CD4-positive, alpha-beta memory T cell (primary cell): ENCODE measurements at regions not wholly inside any gene's neighbourhood (a gene's known extent, or its start where the extent isn't known, plus 50 kb on each side); places are given as distances from the start of the nearest gene placed in this dataset.
"Not testable (repeated sequence)": the region's sequence is repeated elsewhere in the genome, so short reads cannot be mapped to it uniquely, and the experiment has no call there.

Experiments used
- CTCF ChIA-PET: fragments of 350-600 bp; sonication (Branson Sonifier 250); formaldehyde crosslinking; loops from one replicate; lab custom pipeline; 2021; ENCODE audit warnings: inconsistent platforms; ENCODE audit not compliant: partially characterized antibody; lab: Charles Lee
- POLR2A ChIA-PET: fragments of 350-600 bp; sonication (Branson Sonifier 250); formaldehyde crosslinking; loops from one replicate; lab custom pipeline; 2021; ENCODE audit not compliant: partially characterized antibody; lab: Charles Lee
- DNase-seq, 5 donors: peaks; one replicate each; pipeline versions ENCODE4 v3.0.0 to v3.0.0-alpha.2; 2020 to 2022; ENCODE audit warnings: mixed read lengths in 1 of 5
- H3K27ac ChIP-seq: one replicate; pipeline ENCODE4 v1.7.0; 2013; ENCODE audit warnings: low read depth, low read length
- H3K27me3 ChIP-seq: 2 replicates; pipeline ENCODE4 v1.7.0; 2013; ENCODE audit warnings: mild to moderate bottlenecking, low read length, moderate library complexity; ENCODE audit not compliant: insufficient read depth
- H3K36me3 ChIP-seq: 2 replicates; pipeline ENCODE4 v1.7.0; 2013; ENCODE audit warnings: mild to moderate bottlenecking, low read length, moderate library complexity; ENCODE audit not compliant: insufficient read depth
- H3K4me1 ChIP-seq: 2 replicates; pipeline ENCODE4 v1.7.0; 2013; ENCODE audit warnings: mild to moderate bottlenecking, low read length, moderate library complexity; ENCODE audit not compliant: insufficient read depth
- H3K4me3 ChIP-seq, 2 donors: one replicate each; pipeline ENCODE4 v1.7.0; 2013; ENCODE audit warnings: low read length in 2 of 2, mild to moderate bottlenecking in 1 of 2
- H3K9me3 ChIP-seq, 2 donors: one replicate each; pipeline ENCODE4 v1.7.0; 2013; ENCODE audit warnings: low read length in 2 of 2, control low read depth in 1 of 2; ENCODE audit not compliant: control insufficient read depth in 1 of 2
- H3K27ac Mint-ChIP-seq, 7 donors: one replicate each; pipeline ENCODE4 v1.8.0; 2020 to 2021; ENCODE audit warnings: mixed read lengths in 7 of 7, mild to moderate bottlenecking in 6 of 7, inconsistent platforms in 3 of 7, moderate library complexity in 3 of 7
- H3K27me3 Mint-ChIP-seq, 2 donors: one replicate each; pipeline ENCODE4 v1.8.0; 2020 to 2021; ENCODE audit warnings: mixed read lengths in 2 of 2
- H3K36me3 Mint-ChIP-seq, 2 donors: one replicate each; pipeline ENCODE4 v1.8.0; 2020 to 2021; ENCODE audit warnings: mixed read lengths in 2 of 2, inconsistent platforms in 1 of 2, mild to moderate bottlenecking in 1 of 2
- H3K4me1 Mint-ChIP-seq, 4 donors: one replicate each; pipeline ENCODE4 v1.8.0; 2020 to 2021; ENCODE audit warnings: mixed read lengths in 4 of 4, mild to moderate bottlenecking in 1 of 4
- H3K4me3 Mint-ChIP-seq, 8 donors: one replicate each; pipeline ENCODE4 v1.8.0; 2020 to 2021; ENCODE audit warnings: mixed read lengths in 8 of 8, mild to moderate bottlenecking in 7 of 8, moderate library complexity in 6 of 8, inconsistent platforms in 3 of 8
- H3K9me3 Mint-ChIP-seq, 8 donors: one replicate each; pipeline ENCODE4 v1.8.0; 2020 to 2021; ENCODE audit warnings: mixed read lengths in 8 of 8, mild to moderate bottlenecking in 5 of 8, inconsistent platforms in 3 of 8, moderate library complexity in 1 of 8
- intact Hi-C: fragments of 100-400 bp; cut with micrococcal nuclease; formaldehyde crosslinking; loops from one replicate; pipeline ENCODE4 v1.15.1; 2023

GRCh38 chr14:105602243-105602750 lies 75.9 kb downstream of the TMEM121 start:
- Histone ChIP-seq H3K4me1 (no peaks in the 10 kb centered on the region), H3K27me3 (no peaks in the 10 kb centered on the region), H3K9me3 (no peaks in the 10 kb centered on the region), H3K36me3 (no peaks in the 10 kb centered on the region), H3K27ac (no peak overlapping the region), H3K4me3 (no peak overlapping the region)
- intact Hi-C loops, result no loop called here
- CTCF ChIA-PET, result no interaction called here
- DNase-seq, result no peak
- Mint-ChIP-seq H3K9me3 (no peaks in the 10 kb centered on the region), H3K4me1 (no peaks in the 10 kb centered on the region), H3K36me3 (no peaks in the 10 kb centered on the region), H3K27me3 (no peaks in the 10 kb centered on the region), H3K27ac (peak overlapping the region in 1 of 7 donors; percentile 15), H3K4me3 (no peak overlapping the region)
- POLR2A ChIA-PET, result no interaction called here

- H3K4me1 Mint-ChIP-seq, result no peaks in the 10 kb centered on the region
- intact Hi-C loops, result no loop called here
- no peak for DNase-seq
- ChIA-PET CTCF (no interaction called here), POLR2A (no interaction called here)
- Histone ChIP-seq H3K27ac (no peak overlapping the region), H3K27me3 (no peaks in the 10 kb centered on the region), H3K4me3 (no peak overlapping the region), H3K36me3 (no peaks in the 10 kb centered on the region), H3K4me1 (no peaks in the 10 kb centered on the region), H3K9me3 (no peaks in the 10 kb centered on the region)
- H3K9me3 Mint-ChIP-seq, result no peaks in the 10 kb centered on the region
- H3K4me3 Mint-ChIP-seq, result no peak overlapping the region
- no peaks in the 10 kb centered on the region for H3K36me3 Mint-ChIP-seq
- no peaks in the 10 kb centered on the region for H3K27me3 Mint-ChIP-seq
- H3K27ac Mint-ChIP-seq, result no peak overlapping the region
These were observed 76.7 kb downstream of the TMEM121 start for GRCh38 chr14:105602799-105603793.

- H3K4me3 Mint-ChIP-seq, H3K9me3 Mint-ChIP-seq, DNase-seq, H3K36me3 ChIP-seq, H3K27me3 Mint-ChIP-seq, H3K36me3 Mint-ChIP-seq, CTCF ChIA-PET, H3K27me3 ChIP-seq, H3K27ac ChIP-seq, H3K9me3 ChIP-seq, POLR2A ChIA-PET, H3K4me3 ChIP-seq, H3K4me1 ChIP-seq, intact Hi-C loops, H3K4me1 Mint-ChIP-seq: not testable (repeated sequence)
- peak overlapping the region in 1 of 7 donors; percentile 35 for H3K27ac Mint-ChIP-seq
These were observed 78.4 kb downstream of the TMEM121 start for GRCh38 chr14:105604531-105605463.

GRCh38 chr14:105605464-105606304 lies 79.3 kb downstream of the TMEM121 start:
- Histone ChIP-seq H3K36me3 (no peaks in the 10 kb centered on the region), H3K9me3 (no peaks in the 10 kb centered on the region), H3K27ac (no peak overlapping the region), H3K27me3 (no peaks in the 10 kb centered on the region), H3K4me3 (no peak overlapping the region), H3K4me1 (no peaks in the 10 kb centered on the region)
- ChIA-PET CTCF (no interaction called here), POLR2A (no interaction called here)
- Mint-ChIP-seq H3K9me3 (no peaks in the 10 kb centered on the region), H3K4me3 (no peak overlapping the region), H3K4me1 (no peaks in the 10 kb centered on the region), H3K36me3 (no peaks in the 10 kb centered on the region), H3K27me3 (no peaks in the 10 kb centered on the region), H3K27ac (no peak overlapping the region)
- intact Hi-C loops, result no loop called here
- DNase-seq, result no peak

GRCh38 chr14:105606305-105606975 lies 80.1 kb downstream of the TMEM121 start:
- H3K36me3 Mint-ChIP-seq, CTCF ChIA-PET, H3K27me3 Mint-ChIP-seq: not testable (repeated sequence)

GRCh38 chr14:105607025-105607424 lies 80.6 kb downstream of the TMEM121 start:
- H3K4me1 ChIP-seq, DNase-seq, H3K4me3 Mint-ChIP-seq, H3K27ac Mint-ChIP-seq, H3K4me3 ChIP-seq, H3K4me1 Mint-ChIP-seq, intact Hi-C loops, H3K9me3 ChIP-seq, H3K9me3 Mint-ChIP-seq, CTCF ChIA-PET, H3K36me3 ChIP-seq, H3K27ac ChIP-seq, POLR2A ChIA-PET, H3K36me3 Mint-ChIP-seq, H3K27me3 ChIP-seq, H3K27me3 Mint-ChIP-seq: not testable (repeated sequence)

More at GRCh38 chr14:105606305-105606975, 80.1 kb downstream of the TMEM121 start:
- H3K9me3 Mint-ChIP-seq, POLR2A ChIA-PET, H3K27ac ChIP-seq, intact Hi-C loops, H3K9me3 ChIP-seq, H3K36me3 ChIP-seq, H3K4me3 ChIP-seq, H3K4me1 ChIP-seq, H3K4me3 Mint-ChIP-seq, H3K27me3 ChIP-seq, H3K4me1 Mint-ChIP-seq, H3K27ac Mint-ChIP-seq, DNase-seq: not testable (repeated sequence)
